ENCODE measurements at regions not wholly inside any gene's neighbourhood (a gene's known extent, or its start where the extent isn't known, plus 50 kb on each side); places are given as distances from the start of the nearest gene placed in this dataset.

GRCh38 chr18:23077493-23078256, 57.6 kb upstream of the CABLES1 start:
- Histone ChIP-seq H3K36me3 (ENCODE audit: control insufficient read depth in 1 of 2, insufficient read depth in 2 of 2, low read length in 2 of 2) (no peaks in the 10 kb centered on the region), H3K79me2 (ENCODE audit: insufficient read depth, low read length) (no peaks in the 10 kb centered on the region), H2AFZ (ENCODE audit: low read depth, low read length, poor library complexity, severe bottlenecking) (no peak overlapping the region), H3K9me2 (ENCODE audit: insufficient read depth) (no peaks in the 10 kb centered on the region), H3K4me3 (replicated peaks in 1 of 2; ENCODE audit: low read depth in 1 of 2, low read length in 2 of 2) (no peak overlapping the region), H3K9ac (ENCODE audit: low read length) (no peak overlapping the region), H4K20me1 (ENCODE audit: insufficient read depth) (no peaks in the 10 kb centered on the region), H3K9me3 (ENCODE audit: control insufficient read depth in 1 of 2, insufficient read depth in 1 of 2, low read depth in 1 of 2, low read length in 2 of 2) (no peaks in the 10 kb centered on the region), H3K27ac (ENCODE audit: low read depth, low read length) (no peak overlapping the region), H3K4me1 (ENCODE audit: control insufficient read depth in 1 of 2, insufficient read depth in 2 of 2, low read length in 2 of 2) (no peaks in the 10 kb centered on the region), H3K27me3 (ENCODE audit: insufficient read depth, low read length) (no peaks in the 10 kb centered on the region), H3K4me2 (ENCODE audit: low read length) (no peak overlapping the region)
- CTCF ChIA-PET = interaction anchor here (1.4 kb wide), 1 partner anchor 302 kb away, joined by 4 read pairs; no protein-coding TSS in a partner anchor
- no TSS peak for BruUV-seq (replicated peaks)
- intact Hi-C loops (cut with micrococcal nuclease) = loop anchor here (1.0 kb wide), 1 partner anchor 335 kb away; no protein-coding TSS in a partner anchor
- DNase-seq (ENCODE audit: low read depth, low spot score) (no peak), ATAC-seq (peak; percentile 63)
- POLR2A ChIA-PET = no interaction called here
- RAD21 ChIA-PET (ENCODE audit: low non-redundant PET in 1 of 2, low total read pairs in 2 of 2, uncharacterized antibody in 2 of 2, unreplicated experiment in 2 of 2) = interaction anchor here in 1 of 2 experiments (0.5 kb wide), 1 partner anchor 41 kb away, joined by 3 read pairs; no protein-coding TSS in a partner anchor
- TF ChIP-seq CTCF (IDR thresholded peaks at IDR 0.05 in 2 of 3, conservative IDR thresholded peaks at IDR 0.05 in 1 of 3; ENCODE audit: borderline replicate concordance in 1 of 3, insufficient read depth in 1 of 3, low read depth in 2 of 3, low read length in 2 of 3) (peak; percentile 26 to 42 (median 38); a peak in 4 of 6 replicates), RAD21 (IDR thresholded peaks at IDR 0.05; ENCODE audit: low read depth) (peak; percentile 71)
- TF ChIP-seq, protein P1, sequence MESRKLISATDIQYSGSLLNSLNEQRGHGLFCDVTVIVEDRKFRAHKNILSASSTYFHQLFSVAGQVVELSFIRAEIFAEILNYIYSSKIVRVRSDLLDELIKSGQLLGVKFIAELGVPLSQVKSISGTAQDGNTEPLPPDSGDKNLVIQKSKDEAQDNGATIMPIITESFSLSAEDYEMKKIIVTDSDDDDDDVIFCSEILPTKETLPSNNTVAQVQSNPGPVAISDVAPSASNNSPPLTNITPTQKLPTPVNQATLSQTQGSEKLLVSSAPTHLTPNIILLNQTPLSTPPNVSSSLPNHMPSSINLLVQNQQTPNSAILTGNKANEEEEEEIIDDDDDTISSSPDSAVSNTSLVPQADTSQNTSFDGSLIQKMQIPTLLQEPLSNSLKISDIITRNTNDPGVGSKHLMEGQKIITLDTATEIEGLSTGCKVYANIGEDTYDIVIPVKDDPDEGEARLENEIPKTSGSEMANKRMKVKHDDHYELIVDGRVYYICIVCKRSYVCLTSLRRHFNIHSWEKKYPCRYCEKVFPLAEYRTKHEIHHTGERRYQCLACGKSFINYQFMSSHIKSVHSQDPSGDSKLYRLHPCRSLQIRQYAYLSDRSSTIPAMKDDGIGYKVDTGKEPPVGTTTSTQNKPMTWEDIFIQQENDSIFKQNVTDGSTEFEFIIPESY (IDR thresholded peaks at IDR 0.05; ENCODE audit: extremely low read depth, insufficient replicate concordance, low read length) = no peak

All from HCT116 (cell line).